ENCODE measurements at regions not wholly inside any gene's neighbourhood (a gene's known extent, or its start where the extent isn't known, plus 50 kb on each side); places are given as distances from the start of the nearest gene placed in this dataset.

DNA sequence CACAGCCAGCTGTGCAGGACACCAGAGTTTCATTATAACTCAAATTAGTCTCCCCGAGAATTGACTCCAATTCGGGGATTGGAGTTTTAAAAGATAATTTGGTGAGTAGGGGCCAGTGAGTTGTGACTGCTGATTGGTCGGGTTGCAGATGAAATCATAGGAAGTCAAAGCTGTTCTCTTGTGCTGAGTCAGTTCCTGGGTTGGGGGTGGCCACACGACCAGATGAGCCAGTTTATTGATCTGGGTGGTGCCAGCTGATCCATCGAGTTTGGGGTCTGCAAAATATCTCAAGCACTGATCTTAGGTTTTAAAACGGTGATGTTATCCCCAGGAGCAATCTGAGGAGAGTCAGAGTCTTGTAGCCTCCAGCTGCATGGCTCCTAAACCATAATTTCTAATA lies 82.7 kb upstream of the SLC66A3 start:
- TF ChIP-seq, protein P1, sequence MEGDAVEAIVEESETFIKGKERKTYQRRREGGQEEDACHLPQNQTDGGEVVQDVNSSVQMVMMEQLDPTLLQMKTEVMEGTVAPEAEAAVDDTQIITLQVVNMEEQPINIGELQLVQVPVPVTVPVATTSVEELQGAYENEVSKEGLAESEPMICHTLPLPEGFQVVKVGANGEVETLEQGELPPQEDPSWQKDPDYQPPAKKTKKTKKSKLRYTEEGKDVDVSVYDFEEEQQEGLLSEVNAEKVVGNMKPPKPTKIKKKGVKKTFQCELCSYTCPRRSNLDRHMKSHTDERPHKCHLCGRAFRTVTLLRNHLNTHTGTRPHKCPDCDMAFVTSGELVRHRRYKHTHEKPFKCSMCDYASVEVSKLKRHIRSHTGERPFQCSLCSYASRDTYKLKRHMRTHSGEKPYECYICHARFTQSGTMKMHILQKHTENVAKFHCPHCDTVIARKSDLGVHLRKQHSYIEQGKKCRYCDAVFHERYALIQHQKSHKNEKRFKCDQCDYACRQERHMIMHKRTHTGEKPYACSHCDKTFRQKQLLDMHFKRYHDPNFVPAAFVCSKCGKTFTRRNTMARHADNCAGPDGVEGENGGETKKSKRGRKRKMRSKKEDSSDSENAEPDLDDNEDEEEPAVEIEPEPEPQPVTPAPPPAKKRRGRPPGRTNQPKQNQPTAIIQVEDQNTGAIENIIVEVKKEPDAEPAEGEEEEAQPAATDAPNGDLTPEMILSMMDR (conservative IDR thresholded peaks at IDR 0.05; ENCODE audit: low read length), result no peak
- no peak for TF ChIP-seq EZH2phosphoT487 (IDR thresholded peaks at IDR 0.05; ENCODE audit: borderline replicate concordance)
